ENCODE measurements at regions not wholly inside any gene's neighbourhood (a gene's known extent, or its start where the extent isn't known, plus 50 kb on each side); places are given as distances from the start of the nearest gene placed in this dataset.

DNA sequence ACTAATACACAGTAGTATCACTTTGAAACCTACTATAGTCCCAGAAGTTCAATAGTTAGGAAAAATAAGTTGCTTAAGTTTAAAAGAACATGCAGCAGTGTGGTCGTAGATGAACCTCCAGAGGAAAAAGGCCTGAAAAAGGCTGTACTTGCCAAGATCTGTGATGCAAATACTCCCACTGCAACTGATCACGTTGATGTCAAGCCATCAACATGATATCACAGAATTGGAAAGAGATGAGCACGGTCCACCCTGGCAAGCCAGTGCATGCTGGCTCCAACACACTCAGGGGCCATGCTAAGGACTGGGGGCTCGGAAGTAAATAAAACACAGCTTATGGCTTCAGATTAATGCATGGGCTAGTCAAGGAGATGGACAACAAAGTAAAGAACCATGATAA is 71.8 kb upstream of the LRCH1 start:
- TF ChIP-seq NFIC (IDR thresholded peaks at IDR 0.05) (no peak), CEBPB (IDR thresholded peaks at IDR 0.05) (no peak), CREB1 (IDR thresholded peaks at IDR 0.05; ENCODE audit: low read depth) (no peak), YY1 (IDR thresholded peaks at IDR 0.05; ENCODE audit: low read depth) (no peak), FOXM1 (IDR thresholded peaks at IDR 0.05; ENCODE audit: borderline replicate concordance, low read depth) (no peak), EGR1 (IDR thresholded peaks at IDR 0.05) (no peak), TEAD4 (IDR thresholded peaks at IDR 0.05) (no peak), ZBTB7A (IDR thresholded peaks at IDR 0.05; ENCODE audit: low read depth) (no peak), TCF12 (IDR thresholded peaks at IDR 0.05; ENCODE audit: low read depth) (no peak), EP300 (IDR thresholded peaks at IDR 0.05; ENCODE audit: borderline replicate concordance) (no peak), RAD21 (IDR thresholded peaks at IDR 0.05; ENCODE audit: low read depth) (no peak), TAF1 (IDR thresholded peaks at IDR 0.05; ENCODE audit: low read depth) (no peak)
- TF ChIP-seq, protein P1, sequence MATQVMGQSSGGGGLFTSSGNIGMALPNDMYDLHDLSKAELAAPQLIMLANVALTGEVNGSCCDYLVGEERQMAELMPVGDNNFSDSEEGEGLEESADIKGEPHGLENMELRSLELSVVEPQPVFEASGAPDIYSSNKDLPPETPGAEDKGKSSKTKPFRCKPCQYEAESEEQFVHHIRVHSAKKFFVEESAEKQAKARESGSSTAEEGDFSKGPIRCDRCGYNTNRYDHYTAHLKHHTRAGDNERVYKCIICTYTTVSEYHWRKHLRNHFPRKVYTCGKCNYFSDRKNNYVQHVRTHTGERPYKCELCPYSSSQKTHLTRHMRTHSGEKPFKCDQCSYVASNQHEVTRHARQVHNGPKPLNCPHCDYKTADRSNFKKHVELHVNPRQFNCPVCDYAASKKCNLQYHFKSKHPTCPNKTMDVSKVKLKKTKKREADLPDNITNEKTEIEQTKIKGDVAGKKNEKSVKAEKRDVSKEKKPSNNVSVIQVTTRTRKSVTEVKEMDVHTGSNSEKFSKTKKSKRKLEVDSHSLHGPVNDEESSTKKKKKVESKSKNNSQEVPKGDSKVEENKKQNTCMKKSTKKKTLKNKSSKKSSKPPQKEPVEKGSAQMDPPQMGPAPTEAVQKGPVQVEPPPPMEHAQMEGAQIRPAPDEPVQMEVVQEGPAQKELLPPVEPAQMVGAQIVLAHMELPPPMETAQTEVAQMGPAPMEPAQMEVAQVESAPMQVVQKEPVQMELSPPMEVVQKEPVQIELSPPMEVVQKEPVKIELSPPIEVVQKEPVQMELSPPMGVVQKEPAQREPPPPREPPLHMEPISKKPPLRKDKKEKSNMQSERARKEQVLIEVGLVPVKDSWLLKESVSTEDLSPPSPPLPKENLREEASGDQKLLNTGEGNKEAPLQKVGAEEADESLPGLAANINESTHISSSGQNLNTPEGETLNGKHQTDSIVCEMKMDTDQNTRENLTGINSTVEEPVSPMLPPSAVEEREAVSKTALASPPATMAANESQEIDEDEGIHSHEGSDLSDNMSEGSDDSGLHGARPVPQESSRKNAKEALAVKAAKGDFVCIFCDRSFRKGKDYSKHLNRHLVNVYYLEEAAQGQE (IDR thresholded peaks at IDR 0.05; ENCODE audit: low read depth), result no peak
- TF ChIP-seq, protein P2, sequence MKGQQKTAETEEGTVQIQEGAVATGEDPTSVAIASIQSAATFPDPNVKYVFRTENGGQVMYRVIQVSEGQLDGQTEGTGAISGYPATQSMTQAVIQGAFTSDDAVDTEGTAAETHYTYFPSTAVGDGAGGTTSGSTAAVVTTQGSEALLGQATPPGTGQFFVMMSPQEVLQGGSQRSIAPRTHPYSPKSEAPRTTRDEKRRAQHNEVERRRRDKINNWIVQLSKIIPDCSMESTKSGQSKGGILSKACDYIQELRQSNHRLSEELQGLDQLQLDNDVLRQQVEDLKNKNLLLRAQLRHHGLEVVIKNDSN (IDR thresholded peaks at IDR 0.05), result no peak
- TF ChIP-seq, protein P3, sequence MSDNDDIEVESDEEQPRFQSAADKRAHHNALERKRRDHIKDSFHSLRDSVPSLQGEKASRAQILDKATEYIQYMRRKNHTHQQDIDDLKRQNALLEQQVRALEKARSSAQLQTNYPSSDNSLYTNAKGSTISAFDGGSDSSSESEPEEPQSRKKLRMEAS (IDR thresholded peaks at IDR 0.05), result no peak

DNA sequence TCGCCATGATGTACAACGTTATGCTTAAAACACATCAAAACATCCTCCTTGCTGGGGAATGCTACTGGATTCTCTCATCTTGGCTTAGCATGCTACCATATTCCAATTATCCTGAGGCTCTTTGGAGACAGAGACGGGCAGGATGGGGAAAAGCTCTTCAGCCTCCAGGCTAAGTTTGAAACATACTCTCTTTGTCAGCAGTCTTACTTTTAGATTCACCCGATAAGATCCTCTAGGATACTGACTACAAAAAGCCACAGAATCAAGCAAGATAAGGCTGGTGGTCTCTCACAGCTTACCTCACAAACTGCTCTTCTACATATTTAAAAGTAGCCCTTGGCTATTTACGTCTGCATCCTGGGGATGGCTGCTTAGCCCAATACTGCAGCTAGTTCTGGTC is 72.8 kb upstream of the LRCH1 start:
- no peak for TF ChIP-seq FOXM1 (IDR thresholded peaks at IDR 0.05; ENCODE audit: borderline replicate concordance, low read depth)

DNA sequence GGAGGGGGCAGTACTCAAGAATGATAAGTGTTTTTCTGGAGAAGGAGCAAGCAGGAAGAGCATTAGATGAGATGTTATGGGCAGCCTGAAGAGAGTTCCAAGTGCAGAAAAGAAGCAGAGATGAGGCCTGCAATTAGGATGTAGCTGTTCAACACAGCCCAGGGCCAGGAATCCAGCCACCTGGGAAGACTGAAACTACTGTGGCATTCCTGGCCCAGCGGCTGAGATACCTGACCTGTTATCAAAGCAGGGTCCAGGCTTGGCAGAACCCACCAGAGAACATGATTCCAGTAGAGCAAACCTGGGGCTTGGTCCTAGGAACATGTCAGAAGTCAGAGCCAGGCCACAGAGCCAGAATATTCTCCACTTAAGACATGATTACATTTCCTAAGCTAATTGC is 73.3 kb upstream of the LRCH1 start:
- TF ChIP-seq, protein P3 (IDR thresholded peaks at IDR 0.05), result no peak
- TF ChIP-seq YY1 (IDR thresholded peaks at IDR 0.05; ENCODE audit: low read depth) (no peak), TEAD4 (IDR thresholded peaks at IDR 0.05) (no peak), CEBPB (IDR thresholded peaks at IDR 0.05) (no peak), ZBTB7A (IDR thresholded peaks at IDR 0.05; ENCODE audit: low read depth) (no peak), NFIC (IDR thresholded peaks at IDR 0.05) (no peak), RAD21 (IDR thresholded peaks at IDR 0.05; ENCODE audit: low read depth) (no peak), TCF12 (IDR thresholded peaks at IDR 0.05; ENCODE audit: low read depth) (no peak), TAF1 (IDR thresholded peaks at IDR 0.05; ENCODE audit: low read depth) (no peak), CREB1 (IDR thresholded peaks at IDR 0.05; ENCODE audit: low read depth) (no peak), EP300 (IDR thresholded peaks at IDR 0.05; ENCODE audit: borderline replicate concordance) (no peak)
- TF ChIP-seq, protein P2 (IDR thresholded peaks at IDR 0.05), result no peak

DNA sequence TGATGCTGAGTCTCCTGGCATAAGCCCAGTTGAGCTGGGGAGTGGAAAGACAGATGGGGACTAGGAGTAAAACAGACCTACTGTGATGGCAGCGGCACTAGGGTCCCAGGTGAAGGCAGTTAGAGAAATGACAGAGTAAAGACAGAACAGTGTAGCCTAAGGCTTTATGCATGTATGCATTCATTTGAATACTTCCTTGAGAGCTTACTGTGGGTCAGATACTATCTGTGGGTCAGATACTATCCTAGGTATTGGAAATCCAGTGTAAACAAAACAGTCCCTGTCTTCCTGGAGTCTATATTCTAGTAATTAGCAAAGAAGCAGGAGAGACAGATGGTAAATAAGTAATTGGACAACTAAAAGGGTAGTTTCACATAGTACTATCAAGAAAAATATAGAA is 73.7 kb upstream of the LRCH1 start:
- no peak for TF ChIP-seq ZBTB7A (IDR thresholded peaks at IDR 0.05; ENCODE audit: low read depth)

DNA sequence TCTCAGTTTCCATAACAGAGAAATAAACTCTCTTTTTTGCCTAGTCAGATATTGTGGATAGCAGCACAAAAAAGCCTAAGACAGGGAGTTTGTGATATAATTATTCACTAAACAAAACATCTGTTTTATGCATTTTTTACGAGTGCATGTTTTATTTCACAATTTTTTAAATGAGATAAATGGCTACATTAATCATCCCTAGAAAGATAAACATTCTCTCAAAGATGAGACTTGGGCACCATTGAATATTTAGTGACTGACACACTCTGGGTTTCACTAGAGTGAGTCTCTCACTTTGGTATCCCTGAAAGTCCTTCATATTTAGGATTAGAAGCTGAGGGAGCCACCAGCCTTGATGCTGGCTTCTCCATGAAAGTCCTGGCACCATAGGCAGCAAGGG is 74.3 kb upstream of the LRCH1 start:
- TF ChIP-seq, protein P2 (IDR thresholded peaks at IDR 0.05), result no peak
- TF ChIP-seq, protein P3 (IDR thresholded peaks at IDR 0.05), result no peak
- no peak for TF ChIP-seq RAD21 (IDR thresholded peaks at IDR 0.05; ENCODE audit: low read depth)
- TF ChIP-seq EGR1 (IDR thresholded peaks at IDR 0.05), result no peak
- TF ChIP-seq NFIC (IDR thresholded peaks at IDR 0.05), result no peak
- no peak for TF ChIP-seq CEBPB (IDR thresholded peaks at IDR 0.05)
- no peak for TF ChIP-seq ZBTB7A (IDR thresholded peaks at IDR 0.05; ENCODE audit: low read depth)

DNA sequence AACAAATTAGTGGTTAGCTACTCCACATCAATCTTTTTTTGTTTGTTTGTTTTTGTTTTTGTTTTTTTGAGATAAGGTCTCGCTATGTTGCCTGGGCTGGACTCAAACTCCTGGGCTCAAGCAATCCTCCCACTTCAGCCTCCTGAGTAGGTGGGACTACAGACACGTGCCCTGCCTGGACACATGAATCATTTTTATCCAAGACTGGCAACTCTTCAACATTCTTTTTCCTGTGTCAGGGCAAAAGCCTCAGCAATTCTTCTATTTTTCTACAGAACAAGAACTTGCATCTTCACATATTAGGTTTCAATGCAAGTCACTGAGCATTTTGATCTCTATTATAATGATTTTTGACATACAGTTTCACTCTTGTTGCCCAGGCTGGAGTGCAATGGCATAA is 76.8 kb upstream of the LRCH1 start:
- TF ChIP-seq TEAD4 (IDR thresholded peaks at IDR 0.05), result no peak
- TF ChIP-seq, protein P3 (IDR thresholded peaks at IDR 0.05), result no peak

DNA sequence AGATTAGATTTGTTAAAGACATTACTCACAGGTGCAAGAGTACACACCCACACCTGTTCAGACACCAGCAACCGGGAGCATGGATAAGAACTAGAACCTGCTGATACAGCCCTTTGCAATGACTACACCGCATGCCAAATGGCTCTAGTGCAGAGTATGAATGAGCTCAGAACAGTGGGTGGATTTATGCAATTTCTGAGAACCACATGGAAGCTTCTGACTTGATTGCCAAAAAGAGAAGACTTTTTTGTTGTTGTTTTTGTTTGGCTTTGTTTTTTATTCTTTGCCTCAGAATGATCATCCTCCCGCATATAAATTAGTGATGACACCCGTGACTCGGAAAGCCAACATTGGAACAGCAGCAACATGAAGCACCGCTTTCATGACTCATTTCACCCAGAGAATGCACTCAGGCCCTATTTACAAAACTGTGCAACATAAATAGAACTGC is 77.4 kb upstream of the LRCH1 start:
- TF ChIP-seq, protein P2 (IDR thresholded peaks at IDR 0.05), result no peak
- no peak for TF ChIP-seq TCF12 (IDR thresholded peaks at IDR 0.05; ENCODE audit: low read depth)
- no peak for TF ChIP-seq NFIC (IDR thresholded peaks at IDR 0.05)
- no peak for TF ChIP-seq CREB1 (IDR thresholded peaks at IDR 0.05; ENCODE audit: low read depth)
- no peak for TF ChIP-seq ZBTB7A (IDR thresholded peaks at IDR 0.05; ENCODE audit: low read depth)
- TF ChIP-seq TAF1 (IDR thresholded peaks at IDR 0.05; ENCODE audit: low read depth), result no peak
- TF ChIP-seq, protein P1 (IDR thresholded peaks at IDR 0.05; ENCODE audit: low read depth), result no peak
- TF ChIP-seq, protein P3 (IDR thresholded peaks at IDR 0.05), result no peak
- no peak for TF ChIP-seq EGR1 (IDR thresholded peaks at IDR 0.05)
- no peak for TF ChIP-seq CEBPB (IDR thresholded peaks at IDR 0.05)
